Neural progenitor cell (in vitro differentiated cells): ENCODE measurements at regions not wholly inside any gene's neighbourhood (a gene's known extent, or its start where the extent isn't known, plus 50 kb on each side); places are given as distances from the start of the nearest gene placed in this dataset.

ENCODE experiments used
- CTCF ChIP-seq: fragments of 200-600 bp; sonication (generic); IDR thresholded peaks from 2 replicates; pipeline ENCODE4 v1.5.1; 2017; ENCODE audit warnings: antibody characterized with exemption, mild to moderate bottlenecking
- EZH2 ChIP-seq: fragments of 200-600 bp; sonication (generic); IDR thresholded peaks from 2 replicates; pipeline ENCODE4 v1.6.1; 2017; ENCODE audit warnings: antibody characterized with exemption, mild to moderate bottlenecking, moderate library complexity
- EZH2phosphoT487 ChIP-seq: fragments of 200-600 bp; sonication (generic); IDR thresholded peaks from 2 replicates; pipeline ENCODE4 v1.6.1; 2017; ENCODE audit warnings: antibody characterized with exemption

DNA sequence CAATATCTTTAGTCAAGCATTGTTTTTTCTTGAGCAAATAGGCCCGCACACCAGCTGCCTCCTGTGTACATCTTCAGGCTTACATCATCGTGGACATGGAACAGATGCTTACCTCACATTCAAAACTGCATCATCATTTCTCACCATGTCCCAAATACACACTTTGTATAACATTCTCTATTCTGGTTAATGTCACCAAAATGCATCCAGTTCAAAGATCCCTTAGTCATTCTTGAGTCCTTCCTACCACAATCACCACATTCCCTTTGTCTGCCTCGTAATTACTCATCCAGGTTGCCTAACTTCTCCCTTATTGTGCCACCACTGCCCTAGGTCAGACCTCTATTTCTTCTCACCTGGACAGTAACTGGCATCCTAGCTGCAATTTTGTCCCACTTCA is 373.7 kb upstream of the GALNT5 start:
- TF ChIP-seq EZH2phosphoT487 (no peak), CTCF (no peak), EZH2 (no peak)
